Kidney (tissue), 13 donors: ENCODE measurements at regions not wholly inside any gene's neighbourhood (a gene's known extent, or its start where the extent isn't known, plus 50 kb on each side); places are given as distances from the start of the nearest gene placed in this dataset.
A peak's percentile ranks its signal among the peaks of the same experiment; 100 is the strongest.

Experiments used
- DNase-seq, 5 donors: peaks; one replicate each; pipeline ENCODE4 v3.0.0-alpha.2; 2013 to 2020
- FAIRE-seq: peaks from 2 replicates; lab custom pipeline; 2012; peaks lifted over from hg19 to GRCh38; lab: Jason Lieb, UNC
- H3K27ac ChIP-seq, 2 donors: one replicate each; pipeline ENCODE4 v1.7.0; 2013; ENCODE audit warnings: low read depth in 2 of 2, low read length in 2 of 2, inconsistent platforms in 1 of 2
- H3K27me3 ChIP-seq: one replicate; pipeline ENCODE4 v1.7.1; 2013; ENCODE audit warnings: low read length, inconsistent platforms; ENCODE audit not compliant: control insufficient read depth, insufficient read depth
- H3K36me3 ChIP-seq, 3 donors: one replicate each; pipeline versions ENCODE4 v1.7.0 to v1.7.1; 2013; ENCODE audit warnings: low read length in 3 of 3, control low read depth in 1 of 3, inconsistent platforms in 1 of 3; ENCODE audit not compliant: insufficient read depth in 3 of 3, control insufficient read depth in 2 of 3
- H3K4me1 ChIP-seq, 3 donors: one replicate each; pipeline versions ENCODE4 v1.7.0 to v1.7.1; 2013; ENCODE audit warnings: low read length in 3 of 3, inconsistent platforms in 1 of 3, low read depth in 1 of 3; ENCODE audit not compliant: control insufficient read depth in 2 of 3, insufficient read depth in 2 of 3
- H3K4me3 ChIP-seq, 3 donors: one replicate each; pipeline versions ENCODE4 v1.7.0 to v1.8.1; 2013; ENCODE audit warnings: low read length in 3 of 3, control low read depth in 1 of 3, inconsistent platforms in 1 of 3
- H3K9ac ChIP-seq, 3 donors: one replicate each; pipeline versions ENCODE4 v1.7.0 to v1.7.1; 2013; ENCODE audit warnings: low read length in 3 of 3, control low read depth in 1 of 3, inconsistent platforms in 1 of 3
- H3K9me3 ChIP-seq, 3 donors: one replicate each; pipeline versions ENCODE4 v1.7.0 to v1.7.1; 2013; ENCODE audit warnings: low read length in 3 of 3, control low read depth in 1 of 3, inconsistent platforms in 1 of 3; ENCODE audit not compliant: control insufficient read depth in 2 of 3, insufficient read depth in 1 of 3
- CTCF ChIP-seq: IDR thresholded peaks from 3 replicates; pipeline ENCODE4 v1.5.1; 2012; ENCODE audit warnings: mild to moderate bottlenecking, moderate library complexity, borderline replicate concordance; ENCODE audit not compliant: insufficient read depth; ENCODE audit errors: extremely low read depth
- intact Hi-C: fragments of 100-400 bp; cut with DNase I; formaldehyde crosslinking; loops from one replicate; pipeline ENCODE4 v1.11.1; 2022
- donor health status: control.
- donor health status: control.
- donor health status: control.
- donor health status: control.
- donor health status: control.
- donor health status: DM: yes; HTN: yes; CAD: no.
- donor health status: Normal renal cell carcinoma (clear cell type).

- no peak for DNase-seq
Observed at GRCh38 chr2:155722290-155722689, 610.2 kb downstream of the NR4A2 start.

GRCh38 chr2:155715705-155716104 is 616.8 kb downstream of the NR4A2 start:
- no peaks in the 10 kb centered on the region for H3K36me3 ChIP-seq
- no peak overlapping the region for H3K4me3 ChIP-seq
- no peaks in the 10 kb centered on the region for H3K27me3 ChIP-seq
- H3K9ac ChIP-seq = no peak overlapping the region
- no peaks in the 10 kb centered on the region for H3K4me1 ChIP-seq
- no peak overlapping the region for H3K27ac ChIP-seq
- no peak for TF ChIP-seq CTCF
- no peaks in the 10 kb centered on the region for H3K9me3 ChIP-seq
- DNase-seq (no peak), FAIRE-seq (no peak)
- intact Hi-C loops = no loop called here

More at GRCh38 chr2:155722290-155722689, 610.2 kb downstream of the NR4A2 start:
- intact Hi-C loops = no loop called here
- FAIRE-seq = no peak
- Histone ChIP-seq H3K27me3 (peaks cover 2% of the 10 kb centered on the region), H3K9ac (no peak overlapping the region), H3K4me3 (no peak overlapping the region), H3K9me3 (no peaks in the 10 kb centered on the region), H3K27ac (no peak overlapping the region), H3K36me3 (no peaks in the 10 kb centered on the region), H3K4me1 (no peaks in the 10 kb centered on the region)
- no peak for TF ChIP-seq CTCF

GRCh38 chr2:155714983-155715382 is 617.5 kb downstream of the NR4A2 start:
- Histone ChIP-seq H3K9ac (no peak overlapping the region), H3K9me3 (no peaks in the 10 kb centered on the region), H3K27me3 (no peaks in the 10 kb centered on the region), H3K27ac (no peak overlapping the region), H3K4me3 (no peak overlapping the region), H3K36me3 (no peaks in the 10 kb centered on the region), H3K4me1 (no peaks in the 10 kb centered on the region)
- FAIRE-seq = no peak
- no peak for TF ChIP-seq CTCF
- intact Hi-C loops = no loop called here
- DNase-seq = peak in 1 of 5 donors; percentile 40

GRCh38 chr2:155708071-155708470 is 624.5 kb downstream of the NR4A2 start:
- Histone ChIP-seq H3K9ac (no peak overlapping the region), H3K27me3 (no peaks in the 10 kb centered on the region), H3K9me3 (no peaks in the 10 kb centered on the region), H3K4me3 (no peak overlapping the region), H3K4me1 (no peaks in the 10 kb centered on the region), H3K36me3 (no peaks in the 10 kb centered on the region), H3K27ac (no peak overlapping the region)
- TF ChIP-seq CTCF = no peak
- intact Hi-C loops = no loop called here
- FAIRE-seq (no peak), DNase-seq (peak in 1 of 5 donors; percentile 3)
